Esophagus squamous epithelium (tissue), 4 donors: ENCODE measurements at regions not wholly inside any gene's neighbourhood (a gene's known extent, or its start where the extent isn't known, plus 50 kb on each side); places are given as distances from the start of the nearest gene placed in this dataset.

Experiments
- CTCF ChIP-seq, 6 experiments: fragments of 450-650 bp in 4 of 6; fragments of 200-600 bp in 2 of 6; sonication (generic) in 2 of 6; IDR thresholded peaks; one replicate each; pipeline ENCODE4 v1.5.1; 2016 to 2019; ENCODE audit warnings: antibody characterized with exemption in 6 of 6, mild to moderate bottlenecking in 4 of 6, moderate library complexity in 4 of 6
- POLR2A ChIP-seq, 4 donors: fragments of 450-650 bp; IDR thresholded peaks; one replicate each; pipeline ENCODE4 v1.6.1; 2017; ENCODE audit warnings: antibody characterized with exemption in 4 of 4, mild to moderate bottlenecking in 4 of 4, moderate library complexity in 3 of 4

- TF ChIP-seq CTCF (IDR thresholded peaks at IDR 0.05), result no peak
- TF ChIP-seq POLR2A (IDR thresholded peaks at IDR 0.05), result no peak
Observed at GRCh38 chr18:77984833-77985232, 735.2 kb downstream of the GALR1 start.
